ENCODE measurements at regions not wholly inside any gene's neighbourhood (a gene's known extent, or its start where the extent isn't known, plus 50 kb on each side); places are given as distances from the start of the nearest gene placed in this dataset.
"Not testable (repeated sequence)": the region's sequence is repeated elsewhere in the genome, so short reads cannot be mapped to it uniquely, and the experiment has no call there.

DNA sequence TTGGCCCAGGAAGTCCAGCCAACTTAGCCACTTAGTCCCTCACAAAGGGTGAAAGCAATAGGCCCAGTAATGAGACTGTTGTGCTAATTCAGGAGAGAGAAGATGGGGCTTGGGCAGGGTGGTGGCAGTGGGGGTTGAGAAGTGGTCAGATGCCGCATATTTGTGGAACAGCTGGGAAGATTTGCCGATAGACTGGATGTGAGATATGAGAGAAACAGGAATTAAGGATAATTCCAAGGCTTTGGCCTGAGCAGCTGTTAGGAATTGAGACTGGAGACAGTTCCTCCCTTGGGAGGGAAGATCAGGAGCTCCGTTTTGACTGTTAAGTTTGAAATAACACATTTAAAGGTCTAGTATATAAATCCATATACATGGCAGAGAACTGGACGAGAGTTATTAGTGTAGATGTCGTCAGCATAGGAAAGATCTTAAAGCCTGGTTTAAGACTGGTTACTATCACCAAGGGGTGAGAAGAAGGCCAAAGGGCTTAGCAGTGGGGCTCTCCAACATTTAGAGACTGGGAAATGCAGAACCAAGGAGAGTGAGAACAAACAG lies 323.7 kb upstream of the FAM78B start:
- DNase-seq (ENCODE audit: low spot score) = no peak

DNA sequence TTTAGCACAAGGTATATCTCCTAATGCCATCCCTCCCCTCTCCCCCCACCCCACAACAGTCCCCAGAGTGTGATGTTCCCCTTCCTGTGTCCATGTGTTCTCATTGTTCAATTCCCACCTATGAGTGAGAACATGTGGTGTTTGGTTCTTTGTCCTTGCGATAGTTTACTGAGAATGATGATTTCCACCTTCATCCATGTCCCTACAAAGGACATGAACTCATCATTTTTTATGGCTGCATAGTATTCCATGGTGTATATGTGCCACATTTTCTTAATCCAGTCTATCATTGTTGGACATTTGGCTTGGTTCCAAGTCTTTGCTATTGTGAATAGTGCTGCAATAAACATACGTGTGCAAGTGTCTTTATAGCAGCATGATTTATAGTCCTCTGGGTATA lies 327.0 kb upstream of the FAM78B start:
- not testable (repeated sequence) for DNase-seq (ENCODE audit: low spot score)

DNA sequence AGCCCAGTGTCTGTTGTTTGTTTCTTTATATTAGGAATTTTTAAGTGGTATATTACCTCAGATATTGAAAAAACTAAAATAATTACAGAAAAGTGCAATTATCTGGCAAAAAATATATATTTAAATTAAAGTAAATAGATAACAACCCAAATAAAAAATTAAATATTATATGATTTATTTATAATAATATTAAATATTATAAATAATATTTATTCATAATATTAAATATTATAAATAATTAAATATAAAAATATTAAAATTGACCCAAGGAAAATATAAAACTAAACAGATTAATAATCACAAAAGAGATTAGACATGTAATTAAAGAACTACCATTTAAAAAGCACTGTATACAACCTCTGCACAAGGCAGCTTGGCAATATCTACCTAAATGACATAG lies 331.9 kb upstream of the POGK start:
- DNase-seq (ENCODE audit: low spot score) = no peak

DNA sequence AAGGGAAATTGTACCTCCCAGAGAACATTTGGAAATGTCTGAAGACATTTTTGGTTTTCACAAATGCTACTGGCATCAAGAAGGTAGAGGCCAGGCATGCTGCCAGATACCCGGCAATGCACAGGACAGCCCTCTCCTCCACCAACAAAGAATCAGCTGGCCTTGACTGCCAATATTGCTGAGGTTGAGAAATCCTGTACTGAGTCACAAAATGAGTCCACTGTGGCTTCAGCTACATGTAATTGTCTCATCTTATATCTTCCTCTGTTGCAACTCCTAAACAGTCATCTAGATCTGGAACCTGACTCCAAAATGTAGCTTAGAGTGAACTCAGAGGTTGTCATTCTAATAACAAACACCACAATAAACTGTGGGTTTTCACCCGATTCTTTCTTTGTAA lies 327.5 kb upstream of the POGK start:
- no peak for DNase-seq (ENCODE audit: low spot score)

DNA sequence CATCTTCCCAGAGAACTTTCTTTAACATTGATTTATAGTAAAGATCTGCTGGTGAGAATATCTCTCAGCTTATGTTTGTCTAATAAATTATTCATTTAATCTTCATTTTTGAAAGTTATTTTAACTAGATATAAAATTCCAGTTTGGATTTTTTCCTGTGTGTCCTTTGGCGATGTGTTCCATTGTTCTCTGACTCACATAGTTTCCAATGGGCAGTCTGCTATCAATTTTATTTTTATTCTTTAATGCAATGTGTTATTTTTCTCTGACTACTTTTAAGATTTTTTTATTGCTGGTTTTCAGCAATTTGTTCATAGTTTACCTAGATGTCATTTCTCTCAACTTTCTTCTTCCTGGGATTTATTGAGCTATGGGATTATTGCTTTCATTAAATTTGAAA lies 325.2 kb upstream of the POGK start:
- DNase-seq (ENCODE audit: low spot score) = no peak

DNA sequence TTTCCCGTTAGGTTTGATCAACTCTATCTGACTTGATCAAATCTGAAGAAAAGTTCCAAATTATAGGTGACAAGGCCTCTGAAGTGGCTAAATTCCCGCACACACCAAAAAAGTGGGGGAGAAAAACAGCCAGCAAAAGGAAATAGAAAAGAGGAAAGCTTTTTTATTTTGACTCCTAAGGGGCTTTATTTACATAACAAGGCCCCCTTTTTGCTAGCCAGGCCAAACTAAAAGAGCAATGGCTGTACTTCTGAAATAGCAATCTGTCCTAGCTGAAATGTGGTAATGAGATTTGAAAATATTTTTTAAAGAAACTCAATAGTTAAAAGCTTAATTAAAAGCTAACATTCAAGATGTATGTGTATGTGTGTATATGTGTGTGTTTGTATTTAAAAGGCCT lies 311.5 kb upstream of the POGK start:
- DNase-seq (ENCODE audit: low spot score) = no peak

DNA sequence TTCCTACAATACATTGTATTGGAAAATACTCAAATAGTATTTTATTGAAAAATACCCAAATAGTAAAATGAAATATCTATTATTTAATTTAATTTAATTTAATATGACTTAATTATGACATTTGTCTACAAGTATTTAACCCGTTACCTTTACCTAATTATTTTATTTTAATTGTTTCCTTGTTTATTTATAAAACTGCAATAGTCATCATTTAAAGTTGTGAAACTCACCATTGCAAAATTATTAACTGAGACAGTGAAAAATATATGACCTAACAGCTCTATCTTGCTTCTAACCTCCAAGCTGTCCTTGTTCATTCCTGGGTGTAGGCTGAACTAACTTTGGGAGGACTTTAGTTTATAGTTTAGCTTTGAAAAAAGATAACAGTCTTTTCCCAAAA lies 300.6 kb upstream of the POGK start:
- DNase-seq (ENCODE audit: low spot score) = no peak

DNA sequence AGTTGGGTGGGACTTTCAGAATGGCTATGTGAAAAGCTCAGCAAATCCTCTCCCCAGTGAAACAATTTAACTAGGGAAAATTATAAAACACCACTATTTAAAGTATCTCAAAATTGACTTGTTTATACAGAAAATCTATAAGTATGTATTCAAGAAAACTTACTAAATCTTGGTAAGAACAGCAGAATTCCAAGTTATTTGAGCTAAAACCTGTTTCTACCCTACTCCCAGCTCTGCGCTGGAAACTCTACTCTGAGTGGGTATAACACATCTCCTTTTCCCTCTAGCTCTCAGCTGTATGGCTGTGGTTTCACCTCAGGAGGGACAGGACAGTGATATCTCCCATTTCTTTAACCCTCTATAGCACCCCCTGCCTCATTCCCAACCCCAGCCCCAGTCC lies 295.2 kb upstream of the POGK start:
- no peak for DNase-seq (ENCODE audit: low spot score)

DNA sequence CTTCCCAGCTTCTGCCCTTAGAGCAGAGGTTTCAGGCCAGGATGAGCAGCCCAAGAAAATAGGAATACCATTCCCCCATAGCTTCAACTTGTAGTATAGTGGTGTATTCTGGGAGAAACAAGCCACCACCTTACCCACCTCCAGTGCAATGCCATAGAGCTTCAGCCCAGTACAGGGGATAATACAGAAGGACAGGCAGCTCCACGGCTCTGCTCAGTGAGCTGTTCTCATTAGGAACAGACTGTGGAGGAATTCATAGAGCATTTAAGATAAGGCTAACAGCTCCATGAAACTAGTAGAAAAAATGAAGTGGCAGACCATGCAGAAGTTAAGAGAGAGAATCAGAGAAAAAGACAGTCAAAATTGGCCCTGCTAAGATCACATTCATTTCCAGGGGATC lies 294.7 kb upstream of the POGK start:
- no peak for DNase-seq (ENCODE audit: low spot score)

DNA sequence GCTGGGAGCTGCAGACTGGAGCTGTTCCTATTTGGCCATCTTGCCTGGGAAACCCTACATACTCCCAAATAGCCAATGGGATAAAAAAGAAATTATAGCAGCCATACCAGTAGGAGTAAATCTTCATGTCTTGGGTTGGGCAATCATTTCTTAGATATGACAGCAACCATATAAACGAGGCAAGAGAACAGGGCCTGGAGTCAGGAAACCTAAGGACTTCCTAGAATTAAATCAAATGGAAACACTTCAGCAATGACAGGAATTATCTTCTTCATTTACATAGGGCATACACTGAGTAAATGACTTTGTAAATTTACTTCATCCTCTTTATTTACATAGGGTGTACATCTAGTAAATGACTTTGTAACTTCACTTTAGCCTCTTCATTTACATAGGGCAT lies 286.6 kb upstream of the POGK start:
- no peak for DNase-seq (ENCODE audit: low spot score)

DNA sequence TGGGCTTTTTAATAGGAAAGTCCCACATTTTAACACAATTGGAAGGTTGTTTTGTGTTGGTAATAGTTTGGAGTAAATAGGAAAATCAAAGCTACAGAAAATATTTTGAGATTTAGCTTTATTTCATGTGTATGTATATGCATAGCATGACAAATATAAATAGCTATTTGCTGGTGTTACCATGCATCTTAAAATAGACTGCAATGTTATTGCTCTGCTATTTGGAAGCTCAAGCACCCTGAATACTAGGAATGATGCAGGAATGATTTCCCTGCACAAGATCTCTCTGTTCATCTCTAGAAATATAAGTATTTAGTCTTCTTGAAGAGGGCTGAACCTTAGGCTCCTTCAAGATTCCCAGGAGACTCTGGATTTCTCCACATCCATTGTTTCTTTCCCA lies 268.3 kb upstream of the POGK start:
- no peak for DNase-seq (ENCODE audit: low spot score)

DNA sequence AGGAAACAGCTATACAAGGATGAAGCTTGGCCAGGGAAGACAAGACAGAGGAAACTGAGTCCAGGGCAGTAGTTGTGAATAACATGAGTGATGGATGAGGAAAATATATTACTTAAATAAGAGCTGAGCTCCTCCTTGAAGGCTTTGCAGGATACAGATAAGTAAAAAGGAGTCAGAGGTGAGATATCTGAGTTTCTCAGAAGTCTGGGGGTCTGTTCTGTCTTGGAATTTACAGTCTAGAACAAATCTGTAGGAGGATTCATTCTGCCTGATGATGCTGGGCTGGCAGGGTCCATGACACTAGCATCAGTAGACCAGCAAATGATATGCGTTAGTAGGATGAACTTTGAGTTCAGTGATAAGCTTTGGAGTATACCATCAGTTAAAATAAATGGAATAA lies 266.1 kb upstream of the POGK start:
- no peak for DNase-seq (ENCODE audit: low spot score)

DNA sequence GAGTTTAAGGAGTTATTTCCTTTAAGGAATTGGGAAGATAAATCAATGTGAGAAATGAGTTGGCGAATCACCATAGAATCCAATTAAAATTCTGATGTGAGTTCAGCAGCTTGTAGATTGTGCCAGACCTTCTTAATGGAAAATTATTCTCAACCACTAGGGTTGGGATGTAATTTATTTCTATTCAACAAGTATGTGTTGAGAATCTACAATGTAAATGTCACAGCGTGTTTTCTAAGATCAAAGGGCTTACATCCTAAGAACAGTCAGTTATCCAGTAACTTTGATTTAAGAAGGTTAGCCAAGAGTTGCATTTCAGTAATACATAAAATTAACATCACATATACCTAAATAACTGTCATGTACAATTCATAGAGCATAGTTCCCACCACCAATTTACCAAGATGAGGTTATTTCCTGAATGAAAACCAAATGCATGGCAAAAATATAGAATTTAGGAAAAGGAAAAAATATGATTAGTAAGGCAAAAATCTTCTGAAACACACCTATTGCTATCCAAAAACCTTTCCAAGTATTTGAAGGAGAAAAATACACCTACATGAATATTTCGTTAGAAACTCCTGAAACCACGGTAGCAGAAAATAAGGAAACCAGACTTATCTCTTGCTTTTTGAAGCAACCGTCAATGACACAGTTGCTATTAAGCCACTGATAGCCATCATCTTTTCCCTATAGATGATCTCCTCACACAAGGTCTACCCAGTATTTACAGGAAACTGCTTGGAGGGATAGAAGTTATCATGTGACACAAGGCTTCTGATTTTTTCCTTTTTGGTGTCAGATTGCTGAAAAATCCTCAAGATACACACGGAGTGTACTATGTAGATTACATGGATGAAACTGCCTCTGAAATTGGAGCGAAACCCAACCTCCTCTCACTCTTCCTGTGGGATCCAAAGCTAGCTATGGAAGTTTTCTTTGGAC lies 259.4 kb upstream of the POGK start:
- no peak for DNase-seq (ENCODE audit: low spot score)

DNA sequence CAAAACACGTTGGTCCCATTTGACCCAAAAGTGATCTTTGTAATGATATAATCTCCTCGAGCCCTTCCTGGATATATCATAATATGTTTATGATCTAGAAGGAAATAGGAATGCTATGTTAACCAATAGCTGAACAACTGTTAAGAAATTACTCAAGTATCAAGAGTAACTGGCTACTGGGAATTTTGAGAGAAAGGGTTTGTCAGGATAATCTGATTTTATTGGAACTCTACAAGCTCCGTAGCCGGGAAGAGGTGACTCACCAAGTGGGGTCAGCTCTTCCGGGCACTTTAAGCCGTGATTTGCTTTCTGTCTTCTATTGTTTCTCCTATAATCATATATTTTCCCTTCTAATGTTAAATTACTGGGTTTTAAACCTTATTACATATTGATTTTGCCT lies 250.5 kb upstream of the POGK start:
- no peak for DNase-seq (ENCODE audit: low spot score)

DNA sequence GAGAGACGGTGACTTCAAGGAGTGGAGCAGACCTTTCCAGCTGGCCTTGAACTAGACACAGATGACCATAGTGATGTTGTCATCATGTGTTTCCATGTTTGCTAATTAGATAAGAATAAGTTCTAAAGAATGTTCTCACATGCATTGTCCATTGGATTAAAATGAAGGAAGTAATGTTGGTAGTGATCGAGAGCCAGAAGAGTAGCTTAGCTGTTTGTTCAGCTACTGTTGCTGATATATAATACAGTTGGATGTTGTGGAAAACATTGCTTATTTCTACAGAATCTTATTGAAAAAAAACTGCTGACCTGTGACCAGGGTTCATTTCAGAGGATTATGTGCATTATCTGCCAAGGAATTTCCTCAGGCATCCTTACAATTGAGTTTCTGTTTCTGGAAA lies 249.1 kb upstream of the POGK start:
- no peak for DNase-seq (ENCODE audit: low spot score)

DNA sequence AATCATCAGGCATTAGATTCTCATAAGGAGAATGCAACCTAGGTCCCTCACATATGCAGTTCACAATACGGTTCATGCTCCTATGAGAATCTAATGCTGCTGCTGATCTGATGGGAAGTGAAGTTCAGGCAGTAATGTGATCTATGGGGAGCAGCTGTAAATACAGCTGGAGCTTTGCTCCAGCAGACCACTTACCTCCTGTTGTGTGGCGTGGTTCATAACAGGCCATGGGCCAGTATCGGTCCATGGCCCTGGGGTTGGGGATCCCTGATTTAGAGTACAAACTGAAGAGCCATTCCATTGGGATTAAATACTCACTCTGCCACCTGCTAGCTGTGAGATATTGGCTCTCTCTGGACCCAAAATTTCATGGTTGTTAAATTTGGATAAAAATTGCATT lies 244.6 kb upstream of the POGK start:
- no peak for DNase-seq (ENCODE audit: low spot score)

DNA sequence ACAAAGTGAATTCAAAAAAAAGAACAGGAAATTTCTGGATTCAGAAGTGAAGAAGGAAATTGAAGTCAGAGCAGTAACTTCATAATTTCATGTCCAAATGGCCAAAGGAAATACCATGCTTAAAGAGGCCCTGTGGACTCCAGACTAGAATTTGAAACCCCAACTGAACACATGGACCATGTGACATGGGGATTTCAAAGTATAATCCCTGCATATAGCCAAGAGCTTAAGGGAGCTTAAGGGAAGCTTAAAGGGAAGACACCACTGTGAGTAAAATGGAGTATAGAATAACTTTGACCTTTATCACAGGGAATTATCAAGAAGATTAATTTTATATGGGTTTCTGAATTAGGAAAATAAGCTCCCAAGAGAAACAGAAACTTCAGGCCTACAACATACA lies 241.8 kb upstream of the POGK start:
- no peak for DNase-seq (ENCODE audit: low spot score)

DNA sequence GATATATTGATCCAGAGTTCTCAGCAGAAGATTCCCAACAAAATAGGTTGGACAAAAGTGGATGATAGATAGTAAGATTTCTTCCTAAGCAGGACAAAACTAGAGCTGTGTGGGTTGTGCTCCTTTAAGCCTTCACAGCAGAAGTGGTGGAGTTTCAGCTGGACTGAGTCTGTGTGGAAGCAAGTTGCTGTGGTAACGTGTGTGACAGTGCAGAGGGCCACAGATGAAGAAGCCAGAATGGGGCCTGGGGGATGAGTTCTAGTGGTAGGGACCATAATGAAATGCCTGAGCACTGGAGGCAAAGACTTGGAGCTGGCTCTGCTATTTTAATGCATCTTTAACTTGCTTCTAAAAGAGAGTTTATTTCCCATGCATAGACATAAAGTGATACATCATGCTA lies 238.7 kb upstream of the POGK start:
- DNase-seq (ENCODE audit: low spot score) = no peak

DNA sequence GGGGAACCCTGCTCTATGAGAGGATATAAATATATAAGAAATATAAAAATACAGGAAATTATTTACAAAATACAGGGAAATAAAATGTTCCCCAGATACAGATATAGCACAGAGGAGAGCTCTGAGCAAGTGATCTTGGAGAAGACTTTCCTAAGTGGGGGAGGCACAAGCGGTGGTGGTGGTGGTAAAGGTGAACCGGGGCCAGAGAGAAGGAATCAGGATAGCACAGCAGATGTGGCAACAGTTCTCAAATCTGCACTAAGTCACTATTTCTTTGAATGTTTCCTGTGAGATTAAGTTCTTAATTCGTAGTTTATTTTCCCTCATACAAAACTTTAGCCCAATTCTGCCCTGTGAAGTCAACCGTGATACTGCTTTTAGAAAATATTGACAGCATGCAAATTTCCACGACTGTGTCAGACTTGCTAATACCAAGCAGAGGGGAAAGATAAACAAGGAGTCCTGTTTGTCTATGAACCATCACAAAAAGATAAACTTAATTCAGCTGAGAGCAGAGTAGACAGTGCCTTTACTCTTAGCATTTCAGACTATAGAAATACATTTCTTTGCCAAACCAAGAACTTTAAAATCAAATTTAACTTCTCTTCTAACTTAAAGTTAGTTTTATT lies 237.5 kb upstream of the POGK start:
- DNase-seq (ENCODE audit: low spot score) = no peak

DNA sequence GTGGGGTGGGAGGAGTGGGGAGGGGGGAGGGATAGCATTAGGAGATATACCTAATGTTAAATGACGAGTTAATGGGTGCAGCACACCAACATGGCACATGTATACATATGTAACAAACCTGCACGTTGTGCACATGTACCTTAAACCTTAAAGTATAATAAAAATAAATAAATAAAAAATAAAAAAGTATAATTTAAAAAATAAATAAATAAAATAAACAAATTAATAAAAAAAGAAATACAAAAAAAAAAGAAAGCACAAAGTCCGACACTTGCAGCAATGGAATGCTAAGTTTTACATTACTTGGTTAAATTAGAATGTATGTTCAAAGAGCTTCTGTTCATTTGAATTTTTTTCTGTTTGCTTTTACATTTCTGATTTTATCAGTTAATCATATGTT lies 236.5 kb upstream of the POGK start:
- not testable (repeated sequence) for DNase-seq (ENCODE audit: low spot score)

DNA sequence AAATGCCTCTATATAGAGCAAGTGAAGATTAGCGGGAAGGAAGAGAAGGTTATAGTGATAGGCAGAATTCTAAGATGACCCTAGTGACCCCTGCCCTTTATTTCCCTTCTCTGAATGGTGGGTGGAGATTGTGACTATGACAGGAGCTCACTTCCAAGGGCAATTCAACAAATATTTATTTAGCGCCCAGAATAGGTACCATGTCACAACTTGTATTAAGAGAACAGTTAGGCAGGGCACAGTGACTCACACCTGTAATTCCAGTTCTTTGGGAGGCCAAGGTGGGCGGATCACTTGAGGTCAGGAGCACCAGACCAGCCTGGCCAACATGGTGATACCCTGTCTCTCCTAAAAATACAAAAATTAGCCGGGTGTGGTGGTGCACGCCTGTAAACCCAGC lies 236.0 kb upstream of the POGK start:
- DNase-seq (ENCODE audit: low spot score) = no peak

DNA sequence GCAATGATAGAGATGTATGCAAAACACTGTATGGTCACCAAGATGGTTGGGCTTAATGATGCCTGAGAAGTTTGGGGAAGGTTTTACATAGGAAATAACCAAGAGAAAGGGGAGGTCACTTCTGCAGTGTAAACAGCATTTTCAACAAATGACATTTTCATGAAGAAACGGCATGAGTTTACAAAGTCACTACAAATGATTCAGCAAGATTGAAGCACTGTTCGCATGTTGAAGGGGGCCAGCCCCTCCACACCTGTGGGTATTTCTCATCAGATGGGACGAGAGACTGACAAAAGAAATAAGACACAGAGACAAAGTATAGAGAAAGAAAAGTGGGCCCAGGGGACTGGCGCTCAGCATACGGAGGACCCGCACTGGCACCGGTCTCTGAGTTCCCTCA lies 234.1 kb upstream of the POGK start:
- DNase-seq (ENCODE audit: low spot score) = no peak

DNA sequence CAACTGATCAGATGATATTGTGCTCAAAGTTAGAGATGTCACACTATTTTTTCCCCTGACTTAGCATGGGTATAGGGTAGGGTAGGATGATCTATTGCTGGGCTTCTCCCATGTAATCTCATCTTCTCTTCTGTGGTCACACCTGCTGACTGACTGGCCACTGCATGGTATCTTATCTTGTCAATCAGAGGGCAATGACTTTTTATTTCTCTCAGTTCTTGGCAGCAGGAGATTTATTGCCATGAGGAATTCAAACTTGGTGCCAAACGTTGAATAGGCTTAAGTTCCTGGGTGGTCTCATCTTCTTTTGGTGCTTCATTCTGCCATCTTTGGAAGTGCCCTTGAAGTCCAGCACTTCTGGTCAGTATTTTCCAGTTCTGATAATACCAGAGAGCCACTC lies 226.4 kb upstream of the POGK start:
- no peak for DNase-seq (ENCODE audit: low spot score)

DNA sequence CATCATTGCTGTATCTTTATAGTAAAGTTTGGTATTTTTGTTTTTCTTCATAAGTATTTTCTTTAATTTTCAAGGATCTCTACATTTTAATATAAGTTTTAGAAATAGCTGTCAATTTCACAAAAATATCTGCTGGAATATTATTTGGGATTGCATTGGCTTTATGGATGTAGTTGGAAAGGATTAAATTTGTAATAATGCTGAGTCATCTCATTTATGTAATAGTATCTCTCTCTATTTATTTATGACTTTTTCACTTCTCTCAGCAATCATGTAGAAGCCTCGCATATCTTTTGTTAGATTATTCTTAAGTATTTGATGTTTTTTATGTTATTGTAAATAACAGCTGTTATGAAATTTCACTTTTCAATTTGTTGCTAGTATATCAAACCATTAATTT lies 223.1 kb upstream of the POGK start:
- no peak for DNase-seq (ENCODE audit: low spot score)
